Neural progenitor cell (in vitro differentiated cells): ENCODE measurements at regions not wholly inside any gene's neighbourhood (a gene's known extent, or its start where the extent isn't known, plus 50 kb on each side); places are given as distances from the start of the nearest gene placed in this dataset.

Source experiments
- DNase-seq: peaks from one replicate; pipeline ENCODE4 v3.0.0-alpha.2; 2016; ENCODE audit warnings: low spot score
- H2AFZ ChIP-seq: fragments of 200-600 bp; sonication (generic); replicated peaks from 2 replicates; pipeline ENCODE4 v1.6.1; 2016; ENCODE audit warnings: antibody characterized with exemption
- H3F3A ChIP-seq: fragments of 200-600 bp; sonication (generic); 2 replicates; pipeline ENCODE4 v1.6.1; 2016; ENCODE audit warnings: antibody characterized with exemption, low read depth
- H3K27ac ChIP-seq: fragments of 200-600 bp; sonication (generic); 2 replicates; pipeline ENCODE4 v1.5.1; 2016; ENCODE audit warnings: mild to moderate bottlenecking
- H3K27me3 ChIP-seq: fragments of 200-600 bp; sonication (generic); 2 replicates; pipeline ENCODE4 v1.6.1; 2016; ENCODE audit warnings: mild to moderate bottlenecking, moderate library complexity
- H3K36me3 ChIP-seq: fragments of 200-600 bp; sonication (generic); 2 replicates; pipeline ENCODE4 v1.5.1; 2016
- H3K4me1 ChIP-seq: fragments of 200-600 bp; sonication (generic); 2 replicates; pipeline ENCODE4 v1.6.1; 2016; ENCODE audit warnings: mixed run types
- H3K4me2 ChIP-seq: fragments of 200-600 bp; sonication (generic); 2 replicates; pipeline ENCODE4 v1.6.1; 2016
- H3K4me3 ChIP-seq: fragments of 200-600 bp; sonication (generic); 2 replicates; pipeline ENCODE4 v1.5.1; 2016
- H3K79me2 ChIP-seq: fragments of 200-600 bp; sonication (generic); 2 replicates; pipeline ENCODE4 v1.6.1; 2016; ENCODE audit warnings: low read depth
- H3K9ac ChIP-seq: fragments of 200-600 bp; sonication (generic); 2 replicates; pipeline ENCODE4 v1.6.1; 2016
- H3K9me3 ChIP-seq: fragments of 200-600 bp; sonication (generic); 2 replicates; pipeline ENCODE4 v1.5.1; 2016; ENCODE audit warnings: low read depth
- H4K20me1 ChIP-seq: fragments of 200-600 bp; sonication (generic); 2 replicates; pipeline ENCODE4 v1.6.1; 2016; ENCODE audit warnings: low read depth
- H3K27ac Mint-ChIP-seq: 3 replicates; pipeline ENCODE4 v1.8.0; 2021; ENCODE audit warnings: mixed read lengths
- H3K27me3 Mint-ChIP-seq: 2 replicates; pipeline ENCODE4 v1.8.0; 2022; ENCODE audit warnings: low read depth, mild to moderate bottlenecking, inconsistent platforms, moderate library complexity, mixed read lengths; ENCODE audit not compliant: insufficient read depth
- H3K36me3 Mint-ChIP-seq: 3 replicates; pipeline ENCODE4 v1.8.0; 2021; ENCODE audit warnings: mixed read lengths
- H3K4me1 Mint-ChIP-seq: 3 replicates; pipeline ENCODE4 v1.8.0; 2021; ENCODE audit warnings: mixed read lengths
- H3K4me3 Mint-ChIP-seq: 3 replicates; pipeline ENCODE4 v1.8.0; 2021; ENCODE audit warnings: mild to moderate bottlenecking, moderate library complexity, mixed read lengths
- H3K9me3 Mint-ChIP-seq: 3 replicates; pipeline ENCODE4 v1.8.0; 2020; ENCODE audit warnings: mixed read lengths
- EZH2 ChIP-seq: fragments of 200-600 bp; sonication (generic); IDR thresholded peaks from 2 replicates; pipeline ENCODE4 v1.6.1; 2017; ENCODE audit warnings: antibody characterized with exemption, mild to moderate bottlenecking, moderate library complexity
- EZH2phosphoT487 ChIP-seq: fragments of 200-600 bp; sonication (generic); IDR thresholded peaks from 2 replicates; pipeline ENCODE4 v1.6.1; 2017; ENCODE audit warnings: antibody characterized with exemption
- TF ChIP-seq, protein P1 (sequence below): fragments of 200-600 bp; sonication (generic); IDR thresholded peaks from 2 replicates; pipeline ENCODE4 v1.5.1; 2017; ENCODE audit warnings: antibody characterized with exemption, mild to moderate bottlenecking

DNA sequence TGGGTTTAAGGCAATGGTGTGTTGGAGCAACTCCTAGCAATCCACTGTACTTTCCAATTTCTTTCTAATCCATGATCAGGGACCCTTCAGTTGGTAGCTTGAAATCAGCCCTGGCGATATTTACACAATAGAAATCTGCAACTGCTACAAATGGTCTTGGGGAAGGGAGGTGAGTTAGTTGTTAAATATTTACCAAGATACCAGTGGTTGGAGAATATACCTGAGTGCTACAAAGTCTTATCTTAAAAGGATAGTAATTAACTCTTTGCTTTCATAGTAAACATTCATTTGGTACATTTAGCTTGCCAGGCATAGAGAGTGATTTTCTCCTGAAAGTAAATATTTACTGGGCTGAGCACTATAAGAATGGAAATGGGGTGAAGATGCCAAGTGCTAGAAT, 568.2 kb downstream of the BCKDHB start:
- DNase-seq: no peak
- no peak overlapping the region for H2AFZ ChIP-seq
- no peaks in the 10 kb centered on the region for H3K9me3 ChIP-seq
- no peaks in the 10 kb centered on the region for H3K79me2 ChIP-seq
- H3F3A ChIP-seq: no peaks in the 10 kb centered on the region
- no peaks in the 10 kb centered on the region for H3K4me1 Mint-ChIP-seq
- H3K4me2 ChIP-seq: no peak overlapping the region
- H3K4me3 ChIP-seq: no peak overlapping the region
- no peak overlapping the region for H3K27ac Mint-ChIP-seq
- no peaks in the 10 kb centered on the region for H3K4me1 ChIP-seq
- H3K27ac ChIP-seq: no peak overlapping the region
- H3K9me3 Mint-ChIP-seq: peaks cover 6% of the 10 kb centered on the region
- no peak overlapping the region for H3K4me3 Mint-ChIP-seq
- no peaks in the 10 kb centered on the region for H3K36me3 Mint-ChIP-seq
- no peaks in the 10 kb centered on the region for H4K20me1 ChIP-seq
- TF ChIP-seq EZH2 (no peak), EZH2phosphoT487 (no peak)
- TF ChIP-seq, protein P1, sequence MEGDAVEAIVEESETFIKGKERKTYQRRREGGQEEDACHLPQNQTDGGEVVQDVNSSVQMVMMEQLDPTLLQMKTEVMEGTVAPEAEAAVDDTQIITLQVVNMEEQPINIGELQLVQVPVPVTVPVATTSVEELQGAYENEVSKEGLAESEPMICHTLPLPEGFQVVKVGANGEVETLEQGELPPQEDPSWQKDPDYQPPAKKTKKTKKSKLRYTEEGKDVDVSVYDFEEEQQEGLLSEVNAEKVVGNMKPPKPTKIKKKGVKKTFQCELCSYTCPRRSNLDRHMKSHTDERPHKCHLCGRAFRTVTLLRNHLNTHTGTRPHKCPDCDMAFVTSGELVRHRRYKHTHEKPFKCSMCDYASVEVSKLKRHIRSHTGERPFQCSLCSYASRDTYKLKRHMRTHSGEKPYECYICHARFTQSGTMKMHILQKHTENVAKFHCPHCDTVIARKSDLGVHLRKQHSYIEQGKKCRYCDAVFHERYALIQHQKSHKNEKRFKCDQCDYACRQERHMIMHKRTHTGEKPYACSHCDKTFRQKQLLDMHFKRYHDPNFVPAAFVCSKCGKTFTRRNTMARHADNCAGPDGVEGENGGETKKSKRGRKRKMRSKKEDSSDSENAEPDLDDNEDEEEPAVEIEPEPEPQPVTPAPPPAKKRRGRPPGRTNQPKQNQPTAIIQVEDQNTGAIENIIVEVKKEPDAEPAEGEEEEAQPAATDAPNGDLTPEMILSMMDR: no peak
- H3K9ac ChIP-seq: no peak overlapping the region
- no peaks in the 10 kb centered on the region for H3K36me3 ChIP-seq
- no peaks in the 10 kb centered on the region for H3K27me3 Mint-ChIP-seq
- no peaks in the 10 kb centered on the region for H3K27me3 ChIP-seq

DNA sequence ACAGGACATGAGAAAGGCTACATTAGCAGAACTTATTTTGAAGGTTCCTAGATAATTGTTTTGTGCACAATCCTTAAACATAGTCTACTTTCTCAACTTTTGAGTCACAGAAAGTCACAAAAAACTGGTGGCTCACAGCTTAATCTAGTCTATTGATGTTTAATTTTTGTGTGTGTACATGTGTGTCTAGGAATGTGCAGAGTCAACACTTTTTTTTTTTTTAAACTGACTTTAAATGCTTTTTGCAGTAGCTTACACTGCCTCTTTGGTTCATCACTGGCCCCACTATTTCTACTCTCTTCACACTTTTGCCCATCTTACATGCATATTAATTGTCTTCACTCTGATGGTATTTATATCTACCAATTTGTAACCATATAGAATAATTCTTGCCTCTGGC, 566.9 kb downstream of the BCKDHB start:
- Histone ChIP-seq H2AFZ (no peak overlapping the region), H3K4me2 (no peak overlapping the region)
- H3K27me3 Mint-ChIP-seq: no peaks in the 10 kb centered on the region

DNA sequence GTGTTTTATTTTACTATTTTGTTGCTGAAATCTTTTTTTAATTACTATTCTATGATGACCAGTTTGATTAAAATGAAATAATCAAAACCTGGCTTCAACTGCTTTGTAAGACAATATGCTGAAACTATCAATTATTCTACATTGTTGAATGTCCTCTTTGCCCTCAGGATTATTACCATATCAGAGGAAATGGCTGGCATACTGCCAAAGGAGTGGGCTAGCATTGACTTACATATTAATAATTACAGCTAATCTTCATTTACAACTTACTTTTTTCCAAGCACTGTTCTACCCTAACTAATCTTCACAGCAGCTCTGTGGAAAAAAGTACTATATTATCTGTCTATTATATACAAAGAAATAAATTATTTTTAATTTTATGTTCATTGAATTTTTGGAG, 560.5 kb downstream of the BCKDHB start:
- H2AFZ ChIP-seq: no peak overlapping the region
- no peaks in the 10 kb centered on the region for H3K27me3 Mint-ChIP-seq

More for the DNA sequence above, 566.9 kb downstream of the BCKDHB start:
- Mint-ChIP-seq H3K9me3 (peaks cover 6% of the 10 kb centered on the region), H3K27ac (no peak overlapping the region), H3K4me3 (no peak overlapping the region), H3K36me3 (no peaks in the 10 kb centered on the region), H3K4me1 (no peaks in the 10 kb centered on the region)
- Histone ChIP-seq H3K9me3 (no peaks in the 10 kb centered on the region), H3K4me1 (no peaks in the 10 kb centered on the region), H3K27me3 (no peaks in the 10 kb centered on the region), H3K79me2 (no peaks in the 10 kb centered on the region), H3K9ac (no peak overlapping the region), H3K4me3 (no peak overlapping the region), H3F3A (no peaks in the 10 kb centered on the region), H3K36me3 (no peaks in the 10 kb centered on the region), H4K20me1 (no peaks in the 10 kb centered on the region), H3K27ac (no peak overlapping the region)
- TF ChIP-seq, protein P1: no peak
- TF ChIP-seq EZH2 (no peak), EZH2phosphoT487 (no peak)
- DNase-seq: no peak

More for the DNA sequence above, 560.5 kb downstream of the BCKDHB start:
- TF ChIP-seq, protein P1: no peak
- TF ChIP-seq EZH2phosphoT487 (no peak), EZH2 (no peak)
- Histone ChIP-seq H3K4me3 (no peak overlapping the region), H3F3A (no peaks in the 10 kb centered on the region), H4K20me1 (no peaks in the 10 kb centered on the region), H3K79me2 (no peaks in the 10 kb centered on the region), H3K27ac (no peak overlapping the region), H3K4me2 (no peak overlapping the region), H3K9me3 (no peaks in the 10 kb centered on the region), H3K27me3 (no peaks in the 10 kb centered on the region), H3K36me3 (no peaks in the 10 kb centered on the region), H3K9ac (no peak overlapping the region), H3K4me1 (no peaks in the 10 kb centered on the region)
- no peak overlapping the region for H3K4me3 Mint-ChIP-seq
- H3K27ac Mint-ChIP-seq: no peak overlapping the region
- no peak for DNase-seq
- H3K9me3 Mint-ChIP-seq: no peaks in the 10 kb centered on the region
- no peaks in the 10 kb centered on the region for H3K36me3 Mint-ChIP-seq
- no peaks in the 10 kb centered on the region for H3K4me1 Mint-ChIP-seq
